HepG2 (cell line): ENCODE measurements at regions not wholly inside any gene's neighbourhood (a gene's known extent, or its start where the extent isn't known, plus 50 kb on each side); places are given as distances from the start of the nearest gene placed in this dataset.

Experiments used
- ATAC-seq: fragments of 200-7000 bp; cut with Tn5 transposase; 3 replicates; pipeline ENCODE4 v1.9.1; 2020; ENCODE audit warnings: mild to moderate bottlenecking, moderate library complexity
- BruUV-seq: library from RNA; stranded (reverse); fragments of 400-500 nt; replicated peaks from 2 replicates; lab custom pipeline; 2021; lab: Mats Ljungman, UMichigan
- CTCF ChIA-PET: fragments of 300-600 bp; formaldehyde crosslinking; extraction: SDS; loops from one replicate; lab custom pipeline; 2021; ENCODE audit warnings: low total read pairs, inconsistent platforms, low intra/inter-chr PET ratio; lab: Yijun Ruan, JAX
- POLR2A ChIA-PET: fragments of 350-600 bp; sonication (Branson Sonifier 250); formaldehyde crosslinking; loops from one replicate; lab custom pipeline; 2020; ENCODE audit warnings: antibody characterized with exemption, inconsistent platforms; lab: Yijun Ruan, JAX
- DNase-seq: peaks from one replicate; pipeline ENCODE4 v3.0.0-alpha.2; 2015; ENCODE audit warnings: low spot score
- FAIRE-seq: peaks from 3 replicates; lab custom pipeline; 2011; peaks lifted over from hg19 to GRCh38; lab: Jason Lieb, UNC
- H2AFZ ChIP-seq: one replicate; pipeline ENCODE4 v1.6.1; 2011; ENCODE audit warnings: low read length, inconsistent platforms
- H3K27ac ChIP-seq: fragments of 300-600 bp; 3 replicates; pipeline ENCODE4 v1.8.0; 2011; ENCODE audit warnings: mixed run types, mild to moderate bottlenecking, mixed read lengths, low read length, inconsistent platforms; ENCODE audit not compliant: insufficient read depth; ENCODE audit errors: extremely low read length
- H3K27me3 ChIP-seq, 2 experiments: fragments of 200-600 bp in 1 of 2; 2 replicates in 1 of 2; 3 replicates in 1 of 2; pipeline versions ENCODE4 v1.6.0 to v1.8.0; 2011; ENCODE audit warnings: low read length in 2 of 2, mild to moderate bottlenecking in 2 of 2, moderate library complexity in 2 of 2, inconsistent platforms in 1 of 2; ENCODE audit not compliant: insufficient read depth in 2 of 2, control insufficient read depth in 1 of 2
- H3K36me3 ChIP-seq, 2 experiments: fragments of 200-600 bp in 1 of 2; replicated peaks in 1 of 2; 2 replicates in 1 of 2; 3 replicates in 1 of 2; pipeline versions ENCODE4 v1.5.1 to v1.8.0; 2011; ENCODE audit warnings: low read length in 2 of 2, inconsistent platforms in 1 of 2; ENCODE audit not compliant: insufficient read depth in 2 of 2, control insufficient read depth in 1 of 2
- H3K4me1 ChIP-seq: 2 replicates; pipeline ENCODE4 v1.5.1; 2012; ENCODE audit warnings: low read length, inconsistent platforms; ENCODE audit not compliant: insufficient read depth
- H3K4me2 ChIP-seq: 2 replicates; pipeline ENCODE4 v1.6.0; 2011; ENCODE audit warnings: low read depth, low read length, inconsistent platforms
- H3K4me3 ChIP-seq, 3 experiments: fragments of 200-600 bp in 1 of 3; sonication (generic), shearing (Covaris generic) in 1 of 3; replicated peaks in 1 of 3; 2 replicates each; pipeline ENCODE4 v1.5.1; 2011 to 2016; ENCODE audit warnings: low read length in 3 of 3, inconsistent platforms in 2 of 3, low read depth in 2 of 3, mild to moderate bottlenecking in 2 of 3, control low read depth in 1 of 3, mixed read lengths in 1 of 3; ENCODE audit not compliant: insufficient read depth in 1 of 3
- H3K79me2 ChIP-seq: one replicate; pipeline ENCODE4 v1.6.1; 2011; ENCODE audit warnings: low read length, inconsistent platforms; ENCODE audit not compliant: insufficient read depth
- H3K9ac ChIP-seq: 2 replicates; pipeline ENCODE4 v1.6.0; 2011; ENCODE audit warnings: mild to moderate bottlenecking, low read depth, low read length, inconsistent platforms; ENCODE audit not compliant: insufficient read depth
- H3K9me3 ChIP-seq: 2 replicates; pipeline ENCODE4 v1.5.1; 2012; ENCODE audit warnings: mild to moderate bottlenecking, low read length
- H4K20me1 ChIP-seq: 2 replicates; pipeline ENCODE4 v1.6.0; 2011; ENCODE audit warnings: inconsistent platforms, mild to moderate bottlenecking, low read length, moderate library complexity; ENCODE audit not compliant: insufficient read depth
- ATAD3A ChIP-seq: sonication (generic); formaldehyde crosslinking; IDR thresholded peaks from 2 replicates; pipeline ENCODE4 v1.4.0; 2020; ENCODE audit warnings: missing genetic modification reagents
- HMGA1 ChIP-seq: sonication (generic); formaldehyde crosslinking; conservative IDR thresholded peaks from 2 replicates; pipeline ENCODE4 v1.4.0; 2020; ENCODE audit warnings: missing genetic modification reagents
- HNRNPK ChIP-seq: fragments of 200-400 bp; formaldehyde crosslinking; IDR thresholded peaks from 2 replicates; pipeline ENCODE4 v1.6.1; 2018; ENCODE audit warnings: low read length, low read depth, moderate library complexity, mild to moderate bottlenecking; ENCODE audit not compliant: poor library complexity, severe bottlenecking
- KLF6 ChIP-seq: IDR thresholded peaks from 2 replicates; pipeline ENCODE4 v1.8.0; 2016; ENCODE audit warnings: missing biosample characterization, missing genetic modification reagents
- MTA3 ChIP-seq: sonication (generic); formaldehyde crosslinking; IDR thresholded peaks from 2 replicates; pipeline ENCODE4 v1.4.0; 2020; ENCODE audit warnings: missing genetic modification reagents
- NPAS2 ChIP-seq: sonication (generic); formaldehyde crosslinking; IDR thresholded peaks from 2 replicates; pipeline ENCODE4 v1.8.0; 2022; ENCODE audit warnings: mild to moderate bottlenecking, missing genetic modification reagents, borderline replicate concordance
- POLR2A ChIP-seq, 2 experiments: IDR thresholded peaks; 2 replicates each; pipeline ENCODE4 v1.6.1; 2011; ENCODE audit warnings: low read depth in 2 of 2, low read length in 2 of 2, mild to moderate bottlenecking in 1 of 2, moderate library complexity in 1 of 2; ENCODE audit not compliant: insufficient read depth in 1 of 2
- ZFP62 ChIP-seq: sonication (generic); formaldehyde crosslinking; IDR thresholded peaks from 2 replicates; pipeline ENCODE4 v1.4.0; 2020; ENCODE audit warnings: missing genetic modification reagents
- ZFP91 ChIP-seq: sonication (generic); formaldehyde crosslinking; IDR thresholded peaks from 2 replicates; pipeline ENCODE4 v1.9.0; 2022; ENCODE audit warnings: missing genetic modification reagents, mild to moderate bottlenecking, borderline replicate concordance
- ZNF33A ChIP-seq: sonication (generic); formaldehyde crosslinking; IDR thresholded peaks from 2 replicates; pipeline ENCODE4 v1.5.1; 2020; ENCODE audit warnings: missing genetic modification reagents, mild to moderate bottlenecking, moderate library complexity, borderline replicate concordance
- ZNF646 ChIP-seq: sonication (generic); formaldehyde crosslinking; IDR thresholded peaks from 2 replicates; pipeline ENCODE4 v1.9.0; 2021; ENCODE audit warnings: mild to moderate bottlenecking, missing genetic modification reagents
- ZNF782 ChIP-seq: sonication (generic); formaldehyde crosslinking; IDR thresholded peaks from 2 replicates; pipeline ENCODE4 v1.4.0; 2020; ENCODE audit warnings: missing genetic modification reagents, mild to moderate bottlenecking, borderline replicate concordance
- WGBS: methylation state at CpG from one replicate; pipeline ENCODE4 v1.1.6; 2017; ENCODE audit warnings: low lambda C conversion rate; 5-methylcytosine and 5-hydroxymethylcytosine counted together
- in situ Hi-C: cut with HindIII; loops from 2 replicates; pipeline ENCODE4 v1.10.0; 2017; ENCODE audit warnings: low pct_unique_long_range_greater_than_20kb; ENCODE audit not compliant: extremely low pct_ligation_motif_present
- intact Hi-C: fragments of 100-400 bp; cut with micrococcal nuclease; formaldehyde crosslinking; loops from one replicate; pipeline ENCODE4 v1.10.0; 2022; ENCODE audit not compliant: unreplicated experiment

GRCh38 chr2:167858086-167858485 lies 389.3 kb downstream of the STK39 start:
- no peaks in the 10 kb centered on the region for H4K20me1 ChIP-seq
- H3K79me2 ChIP-seq: no peaks in the 10 kb centered on the region
- in situ Hi-C loops (no loop called here), intact Hi-C loops (no loop called here)
- 53% methylated on average over 4 of the region's 4 CpGs for WGBS
- no peaks in the 10 kb centered on the region for H3K4me1 ChIP-seq
- FAIRE-seq (no peak), DNase-seq (no peak), ATAC-seq (no peak)
- H2AFZ ChIP-seq: no peak overlapping the region
- H3K9me3 ChIP-seq: no peaks in the 10 kb centered on the region
- H3K36me3 ChIP-seq: no peaks in the 10 kb centered on the region
- no peaks in the 10 kb centered on the region for H3K27me3 ChIP-seq
- CTCF ChIA-PET: no interaction called here
- H3K9ac ChIP-seq: no peak overlapping the region
- POLR2A ChIA-PET: no interaction called here
- no peak for TF ChIP-seq ZNF646 (CRISPR knock-in tag)
- no peak for TF ChIP-seq MTA3 (CRISPR knock-in tag)
- TF ChIP-seq ATAD3A (CRISPR knock-in tag): no peak
- no peak for TF ChIP-seq HNRNPK
- TF ChIP-seq ZFP91 (CRISPR knock-in tag): no peak
- TF ChIP-seq HMGA1 (CRISPR knock-in tag): no peak
- no peak for TF ChIP-seq ZNF33A (CRISPR knock-in tag)
- TF ChIP-seq KLF6 (CRISPR knock-in tag): no peak
- TF ChIP-seq NPAS2 (CRISPR knock-in tag): no peak
- no peak for TF ChIP-seq POLR2A (IDR thresholded peaks at IDR 0.05; ENCODE audit: insufficient read depth in 1 of 2, low read depth in 2 of 2, low read length in 2 of 2)
- no peak for TF ChIP-seq ZFP62 (CRISPR knock-in tag)
- no peak for TF ChIP-seq ZNF782 (CRISPR knock-in tag)
- no peak overlapping the region for H3K4me3 ChIP-seq
- no peak overlapping the region for H3K27ac ChIP-seq
- no peak overlapping the region for H3K4me2 ChIP-seq
- no TSS peak for BruUV-seq
